ENCODE measurements at regions not wholly inside any gene's neighbourhood (a gene's known extent, or its start where the extent isn't known, plus 50 kb on each side); places are given as distances from the start of the nearest gene placed in this dataset.

- H3K4me1 ChIP-seq = no peaks in the 10 kb centered on the region
- no peak overlapping the region for H3K27ac ChIP-seq
- H3K36me3 ChIP-seq = no peaks in the 10 kb centered on the region
- intact Hi-C loops (cut with DNase I; ENCODE audit: low total_unique reads) (no loop called here), in situ Hi-C loops (cut with MboI; ENCODE audit: low pct_ligation_motif_present in 1 of 4, low pct_unique_long_range_greater_than_20kb in 1 of 4, low sequenced_read_pairs in 3 of 4) (no loop called here)
- H3K9me3 ChIP-seq = peaks cover 0 to 7% of the 10 kb centered on the region in 2 donors
- TF ChIP-seq EP300 (IDR thresholded peaks at IDR 0.05; ENCODE audit: low read depth) = no peak
- TF ChIP-seq POLR2A (IDR thresholded peaks at IDR 0.05) = no peak
- no peak for TF ChIP-seq CTCF (IDR thresholded peaks at IDR 0.05)
- TF ChIP-seq POLR2AphosphoS5 (IDR thresholded peaks at IDR 0.05) = no peak
- no peak for DNase-seq
- WGBS, 2 donors (ENCODE audit: low coverage in 1 of 2) = 54 to 57% methylated on average over 3 of the region's 3 CpGs
- no peaks in the 10 kb centered on the region for H3K27me3 ChIP-seq
- H3K4me3 ChIP-seq = no peak overlapping the region
These were observed 1058.7 kb upstream of the WWC1 start for GRCh38 chr5:167232675-167233311.

- WGBS, 2 donors (ENCODE audit: low coverage in 1 of 2) = 59 to 76% methylated on average over 3 of the region's 3 CpGs
- TF ChIP-seq CTCF (IDR thresholded peaks at IDR 0.05) = no peak
- no peak for TF ChIP-seq POLR2AphosphoS5 (IDR thresholded peaks at IDR 0.05)
- TF ChIP-seq POLR2A (IDR thresholded peaks at IDR 0.05) = no peak
- TF ChIP-seq EP300 (IDR thresholded peaks at IDR 0.05; ENCODE audit: low read depth) = no peak
- Histone ChIP-seq H3K27me3 (no peaks in the 10 kb centered on the region), H3K36me3 (no peaks in the 10 kb centered on the region), H3K4me3 (no peak overlapping the region), H3K4me1 (no peaks in the 10 kb centered on the region), H3K9me3 (no peaks in the 10 kb centered on the region), H3K27ac (peak overlapping the region in 1 of 4 donors; percentile 9)
- DNase-seq = no peak
- intact Hi-C loops (cut with DNase I; ENCODE audit: low total_unique reads) = no loop called here
- in situ Hi-C loops (cut with MboI; ENCODE audit: low pct_ligation_motif_present in 1 of 4, low pct_unique_long_range_greater_than_20kb in 1 of 4, low sequenced_read_pairs in 3 of 4) = no loop called here
These were observed 1057.8 kb upstream of the WWC1 start for GRCh38 chr5:167233507-167234220.

GRCh38 chr5:167241436-167242067 is 1049.9 kb upstream of the WWC1 start:
- TF ChIP-seq POLR2AphosphoS5 (IDR thresholded peaks at IDR 0.05) (no peak), EP300 (IDR thresholded peaks at IDR 0.05; ENCODE audit: low read depth) (no peak), POLR2A (IDR thresholded peaks at IDR 0.05) (no peak), CTCF (IDR thresholded peaks at IDR 0.05) (no peak)
- Histone ChIP-seq H3K4me3 (no peak overlapping the region), H3K9me3 (no peaks in the 10 kb centered on the region), H3K36me3 (no peaks in the 10 kb centered on the region), H3K27ac (no peak overlapping the region), H3K27me3 (no peaks in the 10 kb centered on the region), H3K4me1 (no peaks in the 10 kb centered on the region)
- 59 to 79% methylated on average over 3 to 6 of the region's 6 CpGs for WGBS, 2 donors (ENCODE audit: low coverage in 1 of 2)
- in situ Hi-C loops (cut with MboI; ENCODE audit: low pct_ligation_motif_present in 1 of 4, low pct_unique_long_range_greater_than_20kb in 1 of 4, low sequenced_read_pairs in 3 of 4) = no loop called here
- DNase-seq = no peak
- intact Hi-C loops (cut with DNase I; ENCODE audit: low total_unique reads) = no loop called here

- in situ Hi-C loops (cut with MboI; ENCODE audit: low pct_ligation_motif_present in 1 of 4, low pct_unique_long_range_greater_than_20kb in 1 of 4, low sequenced_read_pairs in 3 of 4) (no loop called here), intact Hi-C loops (cut with DNase I; ENCODE audit: low total_unique reads) (no loop called here)
- no peaks in the 10 kb centered on the region for H3K36me3 ChIP-seq
- H3K27ac ChIP-seq = no peak overlapping the region
- no peak overlapping the region for H3K4me3 ChIP-seq
- 64 to 67% methylated on average over 4 of the region's 4 CpGs for WGBS, 2 donors (ENCODE audit: low coverage in 1 of 2)
- DNase-seq = no peak
- H3K4me1 ChIP-seq = no peaks in the 10 kb centered on the region
- H3K9me3 ChIP-seq = no peaks in the 10 kb centered on the region
- no peak for TF ChIP-seq CTCF (IDR thresholded peaks at IDR 0.05)
- TF ChIP-seq POLR2AphosphoS5 (IDR thresholded peaks at IDR 0.05) = no peak
- no peak for TF ChIP-seq POLR2A (IDR thresholded peaks at IDR 0.05)
- no peak for TF ChIP-seq EP300 (IDR thresholded peaks at IDR 0.05; ENCODE audit: low read depth)
- no peaks in the 10 kb centered on the region for H3K27me3 ChIP-seq
These were observed 1048.7 kb upstream of the WWC1 start for GRCh38 chr5:167242701-167243100.

Measured in transverse colon (tissue), 4 donors.